NCI-H82 treated with DMSO at 0.1 percent for 48 hours (cell line): ENCODE measurements at regions not wholly inside any gene's neighbourhood (a gene's known extent, or its start where the extent isn't known, plus 50 kb on each side); places are given as distances from the start of the nearest gene placed in this dataset.

Experiments
- DNase-seq: peaks from one replicate; lab custom pipeline; 2025; ENCODE audit not compliant: unreplicated experiment; lab: John Stamatoyannopoulos, UW

DNA sequence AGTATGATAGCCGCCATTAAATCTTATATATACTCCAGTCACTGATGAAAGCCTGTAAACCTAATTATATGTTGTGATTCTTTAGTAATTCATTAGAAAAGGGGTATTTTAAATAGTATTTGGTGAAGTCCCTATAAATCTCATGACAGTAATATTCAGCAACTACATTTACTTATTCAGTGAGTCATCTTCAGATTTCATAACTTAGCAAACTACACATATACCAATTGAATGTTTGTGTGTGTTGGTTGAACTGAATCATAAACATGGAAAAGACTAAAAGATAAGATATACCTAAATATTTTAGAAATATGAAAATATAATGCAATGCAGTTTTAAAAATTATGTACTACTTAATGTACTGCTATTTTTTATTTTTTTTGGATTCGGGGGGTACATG, 1050.4 kb downstream of the MAT2B start:
- no peak for DNase-seq

DNA sequence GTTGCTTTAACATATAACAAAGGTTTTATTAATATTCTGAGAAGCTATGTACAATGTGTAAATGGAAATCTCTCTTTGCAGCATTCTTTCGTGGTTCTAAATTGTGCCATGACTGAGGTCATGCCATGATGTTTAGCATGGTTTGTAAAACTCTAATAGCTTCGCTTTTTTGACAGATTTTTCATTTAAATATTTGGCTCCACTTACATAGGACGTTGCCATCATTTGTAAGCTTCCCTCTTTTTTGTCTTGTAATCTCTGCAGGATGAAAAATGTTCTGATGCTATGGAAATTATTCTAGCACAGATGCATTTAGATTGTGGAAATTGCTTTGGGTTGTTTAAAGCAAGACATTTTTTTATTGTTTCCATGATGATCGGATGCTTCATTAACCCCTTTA, 1054.8 kb downstream of the MAT2B start:
- no peak for DNase-seq

DNA sequence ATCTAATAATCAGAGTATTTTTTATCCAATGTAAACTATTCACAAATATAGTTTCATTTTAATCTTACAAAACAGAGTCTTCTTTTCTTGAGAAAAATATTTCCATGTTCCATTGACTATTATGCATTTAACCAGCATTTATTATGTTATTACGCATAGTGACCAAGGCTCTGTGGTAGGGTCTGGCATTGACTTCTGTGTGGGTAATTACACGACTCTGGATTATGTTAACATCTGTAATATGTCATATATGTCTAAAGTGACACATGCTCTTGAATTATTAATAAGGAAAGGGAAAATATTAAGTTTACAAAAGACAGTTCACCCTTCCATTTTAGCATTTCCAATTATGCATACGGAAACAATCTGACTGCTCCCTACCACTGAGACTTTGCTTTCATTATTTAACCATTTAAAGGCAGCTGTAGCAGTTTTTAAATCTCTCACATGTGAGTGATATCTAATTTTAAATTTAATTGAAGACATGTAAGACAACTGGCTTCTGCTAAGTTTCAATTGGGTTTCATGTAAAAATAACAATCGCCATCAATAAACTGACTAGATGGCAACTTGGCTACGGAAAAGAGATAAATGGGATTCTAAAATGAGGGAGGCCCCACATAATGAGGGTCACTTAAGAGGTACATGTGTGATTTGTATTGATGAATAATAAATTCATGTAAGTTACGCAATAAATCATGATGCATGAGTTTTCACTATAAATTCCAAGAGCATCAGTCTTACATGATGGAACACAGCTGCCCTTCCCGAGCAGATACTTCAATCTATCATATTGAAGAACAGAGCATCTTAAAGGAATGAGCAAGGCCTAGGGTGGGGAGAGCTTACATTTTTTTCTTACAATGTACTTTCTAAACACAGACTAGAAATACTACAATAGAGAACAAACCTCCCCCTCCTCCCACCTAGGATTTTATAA, 1056.8 kb downstream of the MAT2B start:
- DNase-seq: no peak

DNA sequence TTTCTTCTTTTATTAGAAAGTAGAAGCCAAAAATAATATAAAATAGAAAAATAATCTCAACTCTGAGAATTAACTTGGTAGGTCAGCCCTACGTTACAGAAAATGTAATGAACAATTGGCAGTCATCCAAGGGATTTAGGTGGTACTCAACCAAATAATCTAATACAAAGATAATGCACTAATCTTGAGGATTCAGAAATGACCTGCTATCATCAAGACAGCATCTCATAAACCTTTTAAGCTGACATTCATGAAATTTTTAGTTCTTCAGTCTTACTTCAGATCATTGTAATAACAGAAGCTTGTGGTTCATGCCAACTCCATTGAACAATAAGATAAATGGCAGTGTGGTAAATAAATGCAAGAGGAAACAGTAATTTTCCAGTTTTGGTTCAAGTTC, 1058.0 kb downstream of the MAT2B start:
- DNase-seq: peak; percentile 74

GRCh38 chr5:164573397-164573796, 1068.0 kb downstream of the MAT2B start:
- DNase-seq: no peak

- DNase-seq: no peak
Measured at GRCh38 chr5:164577201-164577600, 1071.8 kb downstream of the MAT2B start.

GRCh38 chr5:164577742-164578141, 1072.3 kb downstream of the MAT2B start:
- no peak for DNase-seq

DNA sequence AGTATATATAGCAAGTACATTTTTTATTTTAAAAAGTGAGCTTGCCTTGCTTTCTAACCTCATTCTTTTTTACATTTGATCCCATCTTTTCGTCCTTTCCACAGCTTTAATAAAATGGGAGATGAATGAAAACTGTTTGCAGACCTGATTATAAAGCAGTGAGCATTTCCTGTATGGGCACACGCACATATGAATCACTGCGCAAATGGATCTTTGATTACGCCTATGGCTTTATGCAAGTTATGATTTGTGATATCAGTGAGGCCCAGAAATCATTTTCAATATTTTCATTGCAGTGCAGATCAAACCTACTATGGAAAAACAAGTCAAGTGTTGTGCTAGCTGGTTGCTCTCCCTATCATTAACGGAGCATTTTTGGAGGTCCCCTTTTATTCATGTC, 1073.0 kb downstream of the MAT2B start:
- DNase-seq: no peak

DNA sequence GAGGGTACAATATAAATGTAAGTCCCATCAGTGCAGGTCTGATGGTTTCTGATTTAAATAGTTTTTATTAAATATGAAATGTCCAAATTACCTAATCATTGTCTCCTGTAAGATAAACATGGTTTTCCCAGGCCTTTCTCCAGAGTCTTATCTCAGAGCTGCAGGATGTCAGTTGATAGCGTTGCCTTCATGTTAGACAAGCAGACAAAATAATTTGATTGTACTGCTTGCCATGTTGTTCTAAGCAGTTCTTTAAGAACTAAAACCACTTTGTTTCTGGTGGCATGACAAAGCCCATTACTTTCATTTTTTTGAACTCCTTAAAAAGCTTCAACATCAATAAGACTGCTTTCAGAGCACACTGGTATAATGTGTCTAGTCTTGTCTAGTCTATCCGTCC, 1073.5 kb downstream of the MAT2B start:
- DNase-seq: no peak

GRCh38 chr5:164580155-164580554, 1074.7 kb downstream of the MAT2B start:
- DNase-seq: no peak

GRCh38 chr5:164581889-164582288, 1076.5 kb downstream of the MAT2B start:
- peak; percentile 89 for DNase-seq

DNA sequence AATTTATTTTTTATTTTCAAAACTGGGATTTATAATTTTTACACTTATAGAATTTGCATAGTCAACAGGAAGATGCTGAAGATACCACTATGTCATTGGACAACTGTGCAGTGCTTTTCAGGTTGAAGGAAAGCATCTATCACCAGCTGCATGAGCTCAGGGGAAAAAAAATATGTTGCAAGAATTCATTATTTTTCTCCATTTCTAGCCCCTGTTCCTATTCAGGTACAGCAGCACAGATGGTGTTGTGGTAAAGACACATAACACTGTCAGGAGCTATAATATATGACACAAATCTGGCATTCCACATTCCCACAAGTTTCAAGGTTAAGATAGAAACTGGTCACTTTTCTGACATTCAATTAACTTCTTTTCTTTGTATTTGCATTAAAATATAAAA, 1088.6 kb downstream of the MAT2B start:
- no peak for DNase-seq

DNA sequence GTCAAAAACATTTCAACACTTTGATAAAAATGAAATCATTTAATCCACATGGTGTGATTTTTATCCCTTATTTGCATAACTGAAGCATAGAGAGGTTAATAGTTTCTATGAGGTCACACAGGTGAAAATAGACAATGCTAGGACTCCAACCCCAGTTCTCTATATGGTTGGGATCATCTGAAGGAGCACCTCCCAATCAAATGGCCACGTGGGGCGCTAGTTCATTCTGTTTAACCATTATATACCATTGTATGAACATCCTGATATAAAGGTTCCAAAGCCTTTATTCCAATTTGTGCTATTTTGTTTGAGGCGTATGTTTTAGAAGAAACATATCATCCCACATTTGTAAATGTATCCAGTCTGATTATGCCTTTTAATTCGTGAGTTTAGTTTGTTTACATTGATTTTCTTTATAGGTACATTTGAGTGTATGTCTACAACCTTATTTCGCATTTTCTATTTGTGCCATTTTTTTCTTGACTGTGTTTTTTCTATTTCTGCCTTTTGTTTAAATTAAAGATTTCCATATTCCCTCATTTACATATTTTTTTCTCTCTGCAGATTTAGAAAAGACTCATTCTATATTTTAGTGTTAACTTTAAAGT, 1092.0 kb downstream of the MAT2B start:
- no peak for DNase-seq

- no peak for DNase-seq
Measured at GRCh38 chr5:164600274-164600673, 1094.9 kb downstream of the MAT2B start.

- no peak for DNase-seq
Measured at GRCh38 chr5:164600929-164601535, 1095.6 kb downstream of the MAT2B start.

DNA sequence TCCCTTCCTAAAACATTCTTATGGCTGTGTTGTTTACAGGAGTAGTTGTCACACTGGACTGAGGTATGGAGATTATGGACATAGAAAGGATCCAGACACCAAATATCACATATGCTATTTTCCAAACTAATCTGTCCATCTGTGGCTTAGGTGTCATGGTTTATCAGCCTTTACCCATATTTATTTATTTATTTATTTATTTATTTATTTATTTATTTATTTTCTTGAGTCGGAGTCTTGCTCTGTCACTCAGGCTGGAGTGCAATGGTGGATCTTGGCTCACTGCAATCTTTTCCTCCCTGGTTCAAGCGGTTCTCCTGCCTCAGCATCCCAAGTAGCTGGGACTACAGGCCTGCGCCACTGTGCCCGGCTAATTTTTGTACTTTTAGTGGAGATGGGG, 1103.1 kb downstream of the MAT2B start:
- DNase-seq: no peak

- DNase-seq: no peak
Measured at GRCh38 chr5:164610374-164610773, 1105.0 kb downstream of the MAT2B start.

DNA sequence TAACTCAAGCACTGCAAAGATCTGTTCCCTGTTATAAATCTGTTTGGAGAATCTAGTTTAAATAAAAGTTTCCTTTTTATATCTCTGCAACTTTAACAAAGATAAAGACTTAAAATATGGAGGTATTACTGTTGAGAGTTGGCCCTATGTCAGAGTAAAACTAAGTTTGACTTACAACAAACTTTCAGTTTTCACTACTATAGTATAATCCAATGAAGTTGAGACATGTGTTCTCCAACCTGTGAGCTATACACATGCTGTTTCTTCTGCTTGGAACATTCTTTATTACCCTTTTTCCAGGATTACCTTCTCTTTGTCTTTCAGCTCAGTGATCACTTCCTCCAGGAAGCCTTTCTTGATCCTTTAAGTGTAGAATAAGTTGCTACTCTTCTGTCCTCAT, 1109.3 kb downstream of the MAT2B start:
- no peak for DNase-seq

DNA sequence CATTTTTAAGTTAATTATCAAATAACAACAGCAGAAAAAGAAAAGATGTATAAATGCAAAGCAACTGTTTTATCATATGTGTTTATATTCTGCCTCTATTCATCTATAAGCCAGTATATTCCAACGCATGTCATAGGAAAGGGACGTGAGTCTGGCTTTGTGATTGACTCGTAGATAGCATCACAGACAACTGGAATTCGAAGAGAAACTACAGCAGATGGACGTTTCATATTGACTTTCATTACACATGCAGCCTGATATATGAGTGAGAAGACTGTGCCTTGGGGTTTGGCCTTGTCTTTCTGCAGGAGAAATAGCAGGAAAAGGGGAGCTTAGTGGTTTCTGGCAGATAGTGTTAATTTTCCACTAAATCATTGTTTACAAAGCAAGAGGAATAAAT, 1111.9 kb downstream of the MAT2B start:
- DNase-seq: no peak

GRCh38 chr5:164627021-164627420, 1121.6 kb downstream of the MAT2B start:
- no peak for DNase-seq

DNA sequence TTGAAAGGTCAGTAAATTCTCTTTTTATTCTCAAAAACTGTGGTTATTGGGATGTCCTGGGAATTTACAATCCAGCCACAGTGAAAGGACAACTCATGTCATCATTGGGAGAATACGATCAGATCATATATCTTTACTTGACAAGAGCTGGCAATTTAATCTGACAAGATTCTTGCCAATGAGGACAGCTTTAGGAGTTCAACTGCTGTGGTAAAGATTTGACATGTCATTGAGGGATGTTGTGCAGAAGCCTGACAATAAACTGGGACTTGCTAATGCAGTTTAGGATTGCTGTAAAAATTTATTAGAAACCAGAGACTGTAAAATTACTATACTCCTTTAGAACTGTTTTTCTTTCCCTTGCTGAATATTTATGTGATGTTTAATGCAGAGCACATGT, 1131.0 kb downstream of the MAT2B start:
- no peak for DNase-seq

GRCh38 chr5:164637931-164638521, 1132.6 kb downstream of the MAT2B start:
- DNase-seq: no peak
